ENCODE measurements at regions not wholly inside any gene's neighbourhood (a gene's known extent, or its start where the extent isn't known, plus 50 kb on each side); places are given as distances from the start of the nearest gene placed in this dataset.

DNA sequence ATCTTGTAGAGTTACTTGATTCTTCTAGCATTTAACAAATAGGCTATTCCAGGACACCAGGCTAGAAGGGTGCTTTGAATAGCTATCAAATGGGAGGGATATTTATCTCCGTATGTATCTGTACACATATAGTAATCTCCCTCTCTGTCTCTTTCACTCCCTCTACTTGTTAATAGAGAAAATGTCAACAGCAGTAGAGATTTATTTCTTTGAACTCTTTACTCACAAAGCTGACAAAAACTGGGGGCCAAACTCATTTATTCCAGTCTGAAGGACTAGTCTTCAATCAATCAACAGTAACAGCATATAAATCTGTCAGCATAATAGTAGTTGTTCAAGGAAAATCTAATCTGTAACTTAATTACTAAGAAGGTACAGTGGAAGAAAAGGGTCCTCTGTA, 78.2 kb upstream of the FER start:
- TF ChIP-seq, protein P1, sequence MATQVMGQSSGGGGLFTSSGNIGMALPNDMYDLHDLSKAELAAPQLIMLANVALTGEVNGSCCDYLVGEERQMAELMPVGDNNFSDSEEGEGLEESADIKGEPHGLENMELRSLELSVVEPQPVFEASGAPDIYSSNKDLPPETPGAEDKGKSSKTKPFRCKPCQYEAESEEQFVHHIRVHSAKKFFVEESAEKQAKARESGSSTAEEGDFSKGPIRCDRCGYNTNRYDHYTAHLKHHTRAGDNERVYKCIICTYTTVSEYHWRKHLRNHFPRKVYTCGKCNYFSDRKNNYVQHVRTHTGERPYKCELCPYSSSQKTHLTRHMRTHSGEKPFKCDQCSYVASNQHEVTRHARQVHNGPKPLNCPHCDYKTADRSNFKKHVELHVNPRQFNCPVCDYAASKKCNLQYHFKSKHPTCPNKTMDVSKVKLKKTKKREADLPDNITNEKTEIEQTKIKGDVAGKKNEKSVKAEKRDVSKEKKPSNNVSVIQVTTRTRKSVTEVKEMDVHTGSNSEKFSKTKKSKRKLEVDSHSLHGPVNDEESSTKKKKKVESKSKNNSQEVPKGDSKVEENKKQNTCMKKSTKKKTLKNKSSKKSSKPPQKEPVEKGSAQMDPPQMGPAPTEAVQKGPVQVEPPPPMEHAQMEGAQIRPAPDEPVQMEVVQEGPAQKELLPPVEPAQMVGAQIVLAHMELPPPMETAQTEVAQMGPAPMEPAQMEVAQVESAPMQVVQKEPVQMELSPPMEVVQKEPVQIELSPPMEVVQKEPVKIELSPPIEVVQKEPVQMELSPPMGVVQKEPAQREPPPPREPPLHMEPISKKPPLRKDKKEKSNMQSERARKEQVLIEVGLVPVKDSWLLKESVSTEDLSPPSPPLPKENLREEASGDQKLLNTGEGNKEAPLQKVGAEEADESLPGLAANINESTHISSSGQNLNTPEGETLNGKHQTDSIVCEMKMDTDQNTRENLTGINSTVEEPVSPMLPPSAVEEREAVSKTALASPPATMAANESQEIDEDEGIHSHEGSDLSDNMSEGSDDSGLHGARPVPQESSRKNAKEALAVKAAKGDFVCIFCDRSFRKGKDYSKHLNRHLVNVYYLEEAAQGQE (IDR thresholded peaks at IDR 0.05; ENCODE audit: unreplicated experiment), result no peak
- TF ChIP-seq CREB1 (CRISPR knock-in tag; IDR thresholded peaks at IDR 0.05; ENCODE audit: low read depth) (no peak), EZH2 (IDR thresholded peaks at IDR 0.05; ENCODE audit: low read depth, unreplicated experiment) (no peak), POLR2AphosphoS5 (IDR thresholded peaks at IDR 0.05; ENCODE audit: low read depth) (no peak), JUNB (IDR thresholded peaks at IDR 0.05; ENCODE audit: unreplicated experiment) (no peak), NANOG (IDR thresholded peaks at IDR 0.05; ENCODE audit: borderline replicate concordance) (no peak), STAT1 (IDR thresholded peaks at IDR 0.05; ENCODE audit: unreplicated experiment) (no peak), EZH2phosphoT487 (IDR thresholded peaks at IDR 0.05; ENCODE audit: unreplicated experiment) (no peak), ZNF331 (CRISPR knock-in tag; IDR thresholded peaks at IDR 0.05; ENCODE audit: low read depth) (no peak), ZNF114 (CRISPR knock-in tag; IDR thresholded peaks at IDR 0.05) (no peak)
- TF ChIP-seq, protein P2, sequence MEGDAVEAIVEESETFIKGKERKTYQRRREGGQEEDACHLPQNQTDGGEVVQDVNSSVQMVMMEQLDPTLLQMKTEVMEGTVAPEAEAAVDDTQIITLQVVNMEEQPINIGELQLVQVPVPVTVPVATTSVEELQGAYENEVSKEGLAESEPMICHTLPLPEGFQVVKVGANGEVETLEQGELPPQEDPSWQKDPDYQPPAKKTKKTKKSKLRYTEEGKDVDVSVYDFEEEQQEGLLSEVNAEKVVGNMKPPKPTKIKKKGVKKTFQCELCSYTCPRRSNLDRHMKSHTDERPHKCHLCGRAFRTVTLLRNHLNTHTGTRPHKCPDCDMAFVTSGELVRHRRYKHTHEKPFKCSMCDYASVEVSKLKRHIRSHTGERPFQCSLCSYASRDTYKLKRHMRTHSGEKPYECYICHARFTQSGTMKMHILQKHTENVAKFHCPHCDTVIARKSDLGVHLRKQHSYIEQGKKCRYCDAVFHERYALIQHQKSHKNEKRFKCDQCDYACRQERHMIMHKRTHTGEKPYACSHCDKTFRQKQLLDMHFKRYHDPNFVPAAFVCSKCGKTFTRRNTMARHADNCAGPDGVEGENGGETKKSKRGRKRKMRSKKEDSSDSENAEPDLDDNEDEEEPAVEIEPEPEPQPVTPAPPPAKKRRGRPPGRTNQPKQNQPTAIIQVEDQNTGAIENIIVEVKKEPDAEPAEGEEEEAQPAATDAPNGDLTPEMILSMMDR (conservative IDR thresholded peaks at IDR 0.05; ENCODE audit: low read depth in 2 of 2), result no peak
- TF ChIP-seq, protein P3, sequence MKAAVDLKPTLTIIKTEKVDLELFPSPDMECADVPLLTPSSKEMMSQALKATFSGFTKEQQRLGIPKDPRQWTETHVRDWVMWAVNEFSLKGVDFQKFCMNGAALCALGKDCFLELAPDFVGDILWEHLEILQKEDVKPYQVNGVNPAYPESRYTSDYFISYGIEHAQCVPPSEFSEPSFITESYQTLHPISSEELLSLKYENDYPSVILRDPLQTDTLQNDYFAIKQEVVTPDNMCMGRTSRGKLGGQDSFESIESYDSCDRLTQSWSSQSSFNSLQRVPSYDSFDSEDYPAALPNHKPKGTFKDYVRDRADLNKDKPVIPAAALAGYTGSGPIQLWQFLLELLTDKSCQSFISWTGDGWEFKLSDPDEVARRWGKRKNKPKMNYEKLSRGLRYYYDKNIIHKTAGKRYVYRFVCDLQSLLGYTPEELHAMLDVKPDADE (IDR thresholded peaks at IDR 0.05), result no peak
- TF ChIP-seq, protein P4, sequence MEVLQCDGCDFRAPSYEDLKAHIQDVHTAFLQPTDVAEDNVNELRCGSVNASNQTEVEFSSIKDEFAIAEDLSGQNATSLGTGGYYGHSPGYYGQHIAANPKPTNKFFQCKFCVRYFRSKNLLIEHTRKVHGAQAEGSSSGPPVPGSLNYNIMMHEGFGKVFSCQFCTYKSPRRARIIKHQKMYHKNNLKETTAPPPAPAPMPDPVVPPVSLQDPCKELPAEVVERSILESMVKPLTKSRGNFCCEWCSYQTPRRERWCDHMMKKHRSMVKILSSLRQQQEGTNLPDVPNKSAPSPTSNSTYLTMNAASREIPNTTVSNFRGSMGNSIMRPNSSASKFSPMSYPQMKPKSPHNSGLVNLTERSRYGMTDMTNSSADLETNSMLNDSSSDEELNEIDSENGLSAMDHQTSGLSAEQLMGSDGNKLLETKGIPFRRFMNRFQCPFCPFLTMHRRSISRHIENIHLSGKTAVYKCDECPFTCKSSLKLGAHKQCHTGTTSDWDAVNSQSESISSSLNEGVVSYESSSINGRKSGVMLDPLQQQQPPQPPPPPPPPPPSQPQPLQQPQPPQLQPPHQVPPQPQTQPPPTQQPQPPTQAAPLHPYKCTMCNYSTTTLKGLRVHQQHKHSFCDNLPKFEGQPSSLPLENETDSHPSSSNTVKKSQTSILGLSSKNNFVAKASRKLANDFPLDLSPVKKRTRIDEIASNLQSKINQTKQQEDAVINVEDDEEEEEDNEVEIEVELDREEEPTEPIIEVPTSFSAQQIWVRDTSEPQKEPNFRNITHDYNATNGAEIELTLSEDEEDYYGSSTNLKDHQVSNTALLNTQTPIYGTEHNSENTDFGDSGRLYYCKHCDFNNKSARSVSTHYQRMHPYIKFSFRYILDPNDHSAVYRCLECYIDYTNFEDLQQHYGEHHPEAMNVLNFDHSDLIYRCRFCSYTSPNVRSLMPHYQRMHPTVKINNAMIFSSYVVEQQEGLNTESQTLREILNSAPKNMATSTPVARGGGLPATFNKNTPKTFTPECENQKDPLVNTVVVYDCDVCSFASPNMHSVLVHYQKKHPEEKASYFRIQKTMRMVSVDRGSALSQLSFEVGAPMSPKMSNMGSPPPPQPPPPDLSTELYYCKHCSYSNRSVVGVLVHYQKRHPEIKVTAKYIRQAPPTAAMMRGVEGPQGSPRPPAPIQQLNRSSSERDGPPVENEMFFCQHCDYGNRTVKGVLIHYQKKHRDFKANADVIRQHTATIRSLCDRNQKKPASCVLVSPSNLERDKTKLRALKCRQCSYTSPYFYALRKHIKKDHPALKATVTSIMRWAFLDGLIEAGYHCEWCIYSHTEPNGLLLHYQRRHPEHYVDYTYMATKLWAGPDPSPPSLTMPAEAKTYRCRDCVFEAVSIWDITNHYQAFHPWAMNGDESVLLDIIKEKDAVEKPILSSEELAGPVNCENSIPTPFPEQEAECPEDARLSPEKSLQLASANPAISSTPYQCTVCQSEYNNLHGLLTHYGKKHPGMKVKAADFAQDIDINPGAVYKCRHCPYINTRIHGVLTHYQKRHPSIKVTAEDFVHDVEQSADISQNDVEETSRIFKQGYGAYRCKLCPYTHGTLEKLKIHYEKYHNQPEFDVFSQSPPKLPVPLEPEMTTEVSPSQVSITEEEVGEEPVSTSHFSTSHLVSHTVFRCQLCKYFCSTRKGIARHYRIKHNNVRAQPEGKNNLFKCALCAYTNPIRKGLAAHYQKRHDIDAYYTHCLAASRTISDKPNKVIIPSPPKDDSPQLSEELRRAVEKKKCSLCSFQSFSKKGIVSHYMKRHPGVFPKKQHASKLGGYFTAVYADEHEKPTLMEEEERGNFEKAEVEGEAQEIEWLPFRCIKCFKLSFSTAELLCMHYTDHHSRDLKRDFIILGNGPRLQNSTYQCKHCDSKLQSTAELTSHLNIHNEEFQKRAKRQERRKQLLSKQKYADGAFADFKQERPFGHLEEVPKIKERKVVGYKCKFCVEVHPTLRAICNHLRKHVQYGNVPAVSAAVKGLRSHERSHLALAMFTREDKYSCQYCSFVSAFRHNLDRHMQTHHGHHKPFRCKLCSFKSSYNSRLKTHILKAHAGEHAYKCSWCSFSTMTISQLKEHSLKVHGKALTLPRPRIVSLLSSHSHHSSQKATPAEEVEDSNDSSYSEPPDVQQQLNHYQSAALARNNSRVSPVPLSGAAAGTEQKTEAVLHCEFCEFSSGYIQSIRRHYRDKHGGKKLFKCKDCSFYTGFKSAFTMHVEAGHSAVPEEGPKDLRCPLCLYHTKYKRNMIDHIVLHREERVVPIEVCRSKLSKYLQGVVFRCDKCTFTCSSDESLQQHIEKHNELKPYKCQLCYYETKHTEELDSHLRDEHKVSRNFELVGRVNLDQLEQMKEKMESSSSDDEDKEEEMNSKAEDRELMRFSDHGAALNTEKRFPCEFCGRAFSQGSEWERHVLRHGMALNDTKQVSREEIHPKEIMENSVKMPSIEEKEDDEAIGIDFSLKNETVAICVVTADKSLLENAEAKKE (CRISPR knock-in tag; IDR thresholded peaks at IDR 0.05), result no peak

All from GM23338 (cell line).